Ovary (tissue), 3 donors: ENCODE measurements at regions not wholly inside any gene's neighbourhood (a gene's known extent, or its start where the extent isn't known, plus 50 kb on each side); places are given as distances from the start of the nearest gene placed in this dataset.
"Not testable (repeated sequence)": the region's sequence is repeated elsewhere in the genome, so short reads cannot be mapped to it uniquely, and the experiment has no call there.

Experiments used
- EP300 ChIP-seq: sonication (generic); formaldehyde crosslinking; IDR thresholded peaks from one replicate; pipeline ENCODE4 v1.6.1; 2017; ENCODE audit warnings: antibody characterized with exemption
- POLR2A ChIP-seq: fragments of 450-650 bp; IDR thresholded peaks from one replicate; pipeline ENCODE4 v1.6.1; 2017; ENCODE audit warnings: antibody characterized with exemption, mild to moderate bottlenecking, moderate library complexity
- TF ChIP-seq, protein P1 (sequence below), 3 donors: fragments of 450-650 bp in 2 of 3; fragments of 200-600 bp in 1 of 3; IDR thresholded peaks; one replicate each; pipeline versions ENCODE4 v1.5.1 to v1.8.0; 2016 to 2022; ENCODE audit warnings: antibody characterized with exemption in 3 of 3, mild to moderate bottlenecking in 1 of 3
- donor health status: DM: no; HTN: no; CAD: no.

DNA sequence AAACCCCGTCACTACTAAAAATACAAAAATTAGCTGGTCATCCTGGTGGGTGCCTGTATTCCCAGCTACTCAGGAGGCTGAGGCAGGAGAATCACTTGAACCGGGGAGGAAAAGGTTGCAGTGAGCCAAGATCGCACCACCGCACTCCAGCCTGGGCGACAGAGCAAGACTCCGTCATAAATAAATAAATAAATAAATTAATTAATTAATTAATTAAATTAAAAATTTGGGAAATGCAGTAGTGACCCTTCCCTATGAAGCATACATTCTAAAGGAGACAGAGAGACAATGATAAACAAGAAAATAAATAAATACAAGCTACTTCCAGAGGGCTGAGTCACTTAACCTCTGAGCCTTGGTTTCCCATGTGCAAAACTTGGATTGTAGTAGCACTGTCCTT lies 383.6 kb upstream of the MAF start:
- TF ChIP-seq, protein P1, sequence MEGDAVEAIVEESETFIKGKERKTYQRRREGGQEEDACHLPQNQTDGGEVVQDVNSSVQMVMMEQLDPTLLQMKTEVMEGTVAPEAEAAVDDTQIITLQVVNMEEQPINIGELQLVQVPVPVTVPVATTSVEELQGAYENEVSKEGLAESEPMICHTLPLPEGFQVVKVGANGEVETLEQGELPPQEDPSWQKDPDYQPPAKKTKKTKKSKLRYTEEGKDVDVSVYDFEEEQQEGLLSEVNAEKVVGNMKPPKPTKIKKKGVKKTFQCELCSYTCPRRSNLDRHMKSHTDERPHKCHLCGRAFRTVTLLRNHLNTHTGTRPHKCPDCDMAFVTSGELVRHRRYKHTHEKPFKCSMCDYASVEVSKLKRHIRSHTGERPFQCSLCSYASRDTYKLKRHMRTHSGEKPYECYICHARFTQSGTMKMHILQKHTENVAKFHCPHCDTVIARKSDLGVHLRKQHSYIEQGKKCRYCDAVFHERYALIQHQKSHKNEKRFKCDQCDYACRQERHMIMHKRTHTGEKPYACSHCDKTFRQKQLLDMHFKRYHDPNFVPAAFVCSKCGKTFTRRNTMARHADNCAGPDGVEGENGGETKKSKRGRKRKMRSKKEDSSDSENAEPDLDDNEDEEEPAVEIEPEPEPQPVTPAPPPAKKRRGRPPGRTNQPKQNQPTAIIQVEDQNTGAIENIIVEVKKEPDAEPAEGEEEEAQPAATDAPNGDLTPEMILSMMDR (IDR thresholded peaks at IDR 0.05): not testable (repeated sequence)
- not testable (repeated sequence) for TF ChIP-seq EP300, POLR2A
